Vagina (tissue), 2 donors: ENCODE measurements at regions not wholly inside any gene's neighbourhood (a gene's known extent, or its start where the extent isn't known, plus 50 kb on each side); places are given as distances from the start of the nearest gene placed in this dataset.

Experiments
- CTCF ChIP-seq, 3 experiments: fragments of 450-650 bp in 2 of 3; fragments of 200-600 bp in 1 of 3; sonication (generic) in 1 of 3; IDR thresholded peaks; one replicate each; pipeline ENCODE4 v1.5.1; 2017 to 2019; ENCODE audit warnings: antibody characterized with exemption in 3 of 3, mild to moderate bottlenecking in 2 of 3, moderate library complexity in 2 of 3
- POLR2A ChIP-seq, 2 donors: fragments of 450-650 bp; IDR thresholded peaks; one replicate each; pipeline ENCODE4 v1.6.1; 2017; ENCODE audit warnings: antibody characterized with exemption in 2 of 2, mild to moderate bottlenecking in 2 of 2, moderate library complexity in 2 of 2
- POLR2AphosphoS5 ChIP-seq, 2 donors: sonication (generic); formaldehyde crosslinking; IDR thresholded peaks; one replicate each; pipeline ENCODE4 v1.9.0; 2017; ENCODE audit warnings: antibody characterized with exemption in 2 of 2, mild to moderate bottlenecking in 2 of 2, low read depth in 1 of 2; ENCODE audit not compliant: insufficient read depth in 1 of 2

- TF ChIP-seq POLR2A (IDR thresholded peaks at IDR 0.05) (no peak), CTCF (IDR thresholded peaks at IDR 0.05) (no peak), POLR2AphosphoS5 (IDR thresholded peaks at IDR 0.05; ENCODE audit: insufficient read depth in 1 of 2, low read depth in 1 of 2) (no peak)
Observed at GRCh38 chr2:9100080-9100876, 96.8 kb upstream of the MBOAT2 start.
